Neuronal stem cell (in vitro differentiated cells): ENCODE measurements at regions not wholly inside any gene's neighbourhood (a gene's known extent, or its start where the extent isn't known, plus 50 kb on each side); places are given as distances from the start of the nearest gene placed in this dataset.

Experiments used
- DNase-seq: peaks from one replicate; pipeline ENCODE4 v3.0.0-alpha.2; 2013; ENCODE audit warnings: low spot score
- H2AFZ ChIP-seq: one replicate; pipeline ENCODE4 v1.6.1; 2013; ENCODE audit warnings: mild to moderate bottlenecking, low read length, inconsistent platforms
- H2AK5ac ChIP-seq: 2 replicates; pipeline ENCODE4 v1.6.1; 2013; ENCODE audit warnings: low read depth, mild to moderate bottlenecking, inconsistent platforms, low read length, moderate library complexity, mixed read lengths
- H2BK120ac ChIP-seq: 2 replicates; pipeline ENCODE4 v1.6.1; 2013; ENCODE audit warnings: low read depth, mild to moderate bottlenecking, inconsistent platforms, low read length, moderate library complexity, mixed read lengths
- H2BK12ac ChIP-seq: one replicate; pipeline ENCODE4 v1.6.1; 2013; ENCODE audit warnings: low read length, inconsistent platforms
- H2BK15ac ChIP-seq: 2 replicates; pipeline ENCODE4 v1.6.1; 2013; ENCODE audit warnings: mild to moderate bottlenecking, low read length, inconsistent platforms, mixed read lengths
- H2BK5ac ChIP-seq: one replicate; pipeline ENCODE4 v1.6.1; 2013; ENCODE audit warnings: inconsistent platforms, mild to moderate bottlenecking, low read length, moderate library complexity
- H3K14ac ChIP-seq: one replicate; pipeline ENCODE4 v1.6.1; 2013; ENCODE audit warnings: low read length, inconsistent platforms
- H3K18ac ChIP-seq: 2 replicates; pipeline ENCODE4 v1.6.1; 2013; ENCODE audit warnings: low read length, inconsistent platforms
- H3K23ac ChIP-seq: 2 replicates; pipeline ENCODE4 v1.6.1; 2013; ENCODE audit warnings: low read depth, mild to moderate bottlenecking, mixed read lengths, low read length, inconsistent platforms; ENCODE audit not compliant: poor library complexity
- H3K27ac ChIP-seq: replicated peaks from 3 replicates; pipeline ENCODE4 v1.5.1; 2013; ENCODE audit warnings: low read length, inconsistent platforms
- H3K27me3 ChIP-seq, 3 experiments: 2 replicates each; pipeline ENCODE4 v1.6.1; 2013; ENCODE audit warnings: low read length in 3 of 3, mild to moderate bottlenecking in 2 of 3, inconsistent platforms in 1 of 3, low read depth in 1 of 3, mixed read lengths in 1 of 3, moderate library complexity in 1 of 3; ENCODE audit not compliant: control insufficient read depth in 3 of 3, insufficient read depth in 3 of 3
- H3K36me3 ChIP-seq, 2 donors: replicated peaks in 1 of 2; 2 replicates each; pipeline ENCODE4 v1.6.1; 2013; ENCODE audit warnings: low read length in 2 of 2; ENCODE audit not compliant: control insufficient read depth in 2 of 2, insufficient read depth in 2 of 2
- H3K4ac ChIP-seq: 2 replicates; pipeline ENCODE4 v1.6.1; 2013; ENCODE audit warnings: inconsistent platforms, mild to moderate bottlenecking, low read length, moderate library complexity
- H3K4me1 ChIP-seq, 2 donors: 1 replicate in 1 of 2; 2 replicates in 1 of 2; pipeline ENCODE4 v1.6.1; 2013; ENCODE audit warnings: low read length in 2 of 2, low read depth in 1 of 2; ENCODE audit not compliant: control insufficient read depth in 2 of 2, insufficient read depth in 1 of 2
- H3K4me2 ChIP-seq: one replicate; pipeline ENCODE4 v1.6.1; 2013; ENCODE audit warnings: mild to moderate bottlenecking, low read length, inconsistent platforms; ENCODE audit not compliant: insufficient read depth, poor library complexity, severe bottlenecking
- H3K4me3 ChIP-seq, 2 donors: 2 replicates each; pipeline ENCODE4 v1.5.1; 2013; ENCODE audit warnings: low read length in 2 of 2, mild to moderate bottlenecking in 2 of 2, inconsistent platforms in 1 of 2, moderate library complexity in 1 of 2
- H3K79me1 ChIP-seq: one replicate; pipeline ENCODE4 v1.6.1; 2013; ENCODE audit warnings: low read depth, mild to moderate bottlenecking, inconsistent platforms, low read length, moderate library complexity
- H3K9ac ChIP-seq: one replicate; pipeline ENCODE4 v1.6.1; 2013; ENCODE audit warnings: mild to moderate bottlenecking, low read depth, low read length, inconsistent platforms; ENCODE audit not compliant: poor library complexity
- H3K9me3 ChIP-seq, 2 donors: replicated peaks in 1 of 2; 2 replicates each; pipeline versions ENCODE3 to v1.6.1; 2013; ENCODE audit warnings: low read length in 2 of 2, mild to moderate bottlenecking in 2 of 2, inconsistent platforms in 1 of 2, low read depth in 1 of 2, mixed read lengths in 1 of 2, moderate library complexity in 1 of 2; ENCODE audit not compliant: control insufficient read depth in 2 of 2, insufficient read depth in 1 of 2
- H4K8ac ChIP-seq: one replicate; pipeline ENCODE4 v1.6.1; 2013; ENCODE audit warnings: low read depth, mild to moderate bottlenecking, inconsistent platforms, low read length, moderate library complexity
- H4K91ac ChIP-seq: one replicate; pipeline ENCODE4 v1.6.1; 2013; ENCODE audit warnings: low read length, low read depth, mild to moderate bottlenecking, inconsistent platforms; ENCODE audit not compliant: poor library complexity
- WGBS, 2 donors: extraction: QIAGEN DNeasy Blood & Tissue Kit; methylation state at CpG; one replicate each; pipeline ENCODE4 v1.1.7; 2013; ENCODE audit warnings: missing lambda C conversion rate in 2 of 2, mixed read lengths in 1 of 2; ENCODE audit not compliant: insufficient read length in 2 of 2, insufficient replicate concordance in 1 of 2; ENCODE audit errors: extremely low coverage in 2 of 2; 5-methylcytosine and 5-hydroxymethylcytosine counted together

DNA sequence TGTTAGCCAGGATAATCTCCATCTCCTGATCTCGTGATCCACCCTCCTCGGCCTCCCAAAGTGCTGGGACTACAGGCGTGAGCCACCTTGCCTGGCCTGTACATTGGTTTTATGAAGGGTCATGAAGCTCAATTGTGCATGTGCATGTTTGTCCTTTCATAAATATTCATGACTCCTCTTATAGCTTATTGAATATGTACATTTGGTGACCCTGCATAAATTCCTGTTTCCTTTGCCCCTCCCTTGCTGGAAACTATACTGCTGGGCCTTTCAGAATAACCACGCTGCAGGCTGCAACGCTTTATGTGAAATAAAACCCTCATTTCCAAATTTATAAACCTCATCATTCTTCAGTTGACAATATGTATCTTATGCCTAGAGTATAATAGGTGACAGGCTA, 978.0 kb upstream of the LCORL start:
- Histone ChIP-seq H3K79me1 (no peaks in the 10 kb centered on the region), H2BK5ac (no peak overlapping the region), H3K9ac (no peak overlapping the region), H4K8ac (no peak overlapping the region), H3K27ac (no peak overlapping the region), H3K9me3 (peaks cover 0 to 27% of the 10 kb centered on the region in 2 donors), H4K91ac (no peak overlapping the region), H3K4ac (no peak overlapping the region), H3K36me3 (no peaks in the 10 kb centered on the region), H2AK5ac (no peak overlapping the region), H2BK12ac (no peak overlapping the region), H3K14ac (no peak overlapping the region), H3K4me2 (no peak overlapping the region), H3K18ac (no peak overlapping the region), H2AFZ (no peak overlapping the region), H2BK15ac (no peak overlapping the region), H3K4me3 (no peak overlapping the region), H2BK120ac (no peak overlapping the region), H3K23ac (no peak overlapping the region), H3K4me1 (no peaks in the 10 kb centered on the region), H3K27me3 (no peaks in the 10 kb centered on the region)
- DNase-seq = no peak
- no CpG with 5 or more reads among the region's 5 CpGs for WGBS, 2 donors

DNA sequence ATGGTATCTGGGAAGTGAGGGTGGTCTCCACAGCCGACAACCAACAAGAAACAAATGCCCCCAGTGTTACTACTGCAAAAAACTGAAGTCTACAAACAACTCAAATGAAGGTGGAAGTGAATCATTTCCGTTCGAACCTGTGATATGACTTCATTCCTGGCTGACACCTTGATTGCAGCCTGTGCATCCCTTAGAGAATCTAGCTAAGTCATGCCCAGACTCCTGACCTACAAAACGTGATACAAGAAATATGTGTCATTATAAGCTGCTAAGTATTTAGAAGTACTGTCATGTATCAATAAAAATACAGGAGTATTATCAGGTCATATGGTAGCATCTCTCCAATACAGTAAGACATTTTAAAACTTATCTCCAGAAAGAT, 959.7 kb upstream of the LCORL start:
- Histone ChIP-seq H3K14ac (no peak overlapping the region), H3K4me2 (no peak overlapping the region), H2BK15ac (no peak overlapping the region), H3K4me3 (no peak overlapping the region), H4K91ac (no peak overlapping the region), H4K8ac (no peak overlapping the region), H3K9me3 (peaks cover 0 to 6% of the 10 kb centered on the region in 2 donors), H2AFZ (no peak overlapping the region), H2BK5ac (no peak overlapping the region), H3K9ac (no peak overlapping the region), H3K27me3 (no peaks in the 10 kb centered on the region), H2AK5ac (no peak overlapping the region), H3K4me1 (no peaks in the 10 kb centered on the region), H3K36me3 (no peaks in the 10 kb centered on the region), H3K23ac (no peak overlapping the region), H2BK12ac (no peak overlapping the region), H3K18ac (no peak overlapping the region), H3K27ac (no peak overlapping the region), H2BK120ac (no peak overlapping the region), H3K4ac (no peak overlapping the region), H3K79me1 (no peaks in the 10 kb centered on the region)
- DNase-seq = no peak
- WGBS, 2 donors = no CpG with 5 or more reads among the region's 4 CpGs

DNA sequence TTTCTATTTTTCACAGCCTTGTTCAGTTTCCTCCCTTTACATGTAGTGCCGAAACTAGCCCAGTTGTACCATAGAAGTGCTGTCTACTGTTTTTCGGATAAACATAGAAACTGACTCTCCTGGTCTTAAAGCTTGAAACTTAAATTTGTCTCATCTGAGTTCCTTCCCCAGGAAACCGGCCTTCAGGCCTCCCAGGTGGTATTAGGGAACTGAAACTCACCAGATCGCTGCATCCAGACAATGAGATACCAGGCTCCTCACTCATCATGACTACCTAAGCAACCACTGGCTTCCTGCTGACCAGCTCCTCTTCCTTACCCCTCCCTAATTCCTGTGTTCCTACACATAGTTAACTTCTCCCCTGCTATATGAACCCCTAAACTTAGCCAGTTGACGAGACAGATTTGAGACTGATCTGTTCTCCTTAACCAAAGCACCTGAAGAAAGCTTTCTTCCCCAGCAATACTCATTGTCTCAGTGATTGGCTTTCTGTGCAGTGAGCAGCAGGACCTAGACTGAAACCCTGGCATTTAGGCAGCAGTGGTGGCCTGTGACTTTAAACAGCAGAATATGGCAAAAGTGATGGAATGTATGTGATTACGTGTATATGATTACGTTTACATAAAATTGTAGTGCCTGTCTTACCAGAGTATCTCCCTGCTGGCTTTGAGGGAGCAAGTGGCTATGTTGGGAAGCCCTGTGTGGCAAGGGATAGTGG, 959.1 kb upstream of the LCORL start:
- Histone ChIP-seq H3K79me1 (no peaks in the 10 kb centered on the region), H2BK15ac (no peak overlapping the region)
- no CpG with 5 or more reads among the region's 7 CpGs for WGBS, 2 donors

GRCh38 chr4:18976884-18977283, 955.3 kb upstream of the LCORL start:
- no peak overlapping the region for H2AK5ac ChIP-seq
- H2BK5ac ChIP-seq = no peak overlapping the region
- no peak overlapping the region for H3K4ac ChIP-seq
- H2BK12ac ChIP-seq = no peak overlapping the region
- no CpG with 5 or more reads among the region's 3 CpGs for WGBS, 2 donors
- H3K9ac ChIP-seq = no peak overlapping the region
- H4K8ac ChIP-seq = no peak overlapping the region
- no peak overlapping the region for H3K27ac ChIP-seq
- H3K23ac ChIP-seq = no peak overlapping the region
- H3K4me1 ChIP-seq = no peaks in the 10 kb centered on the region
- H3K79me1 ChIP-seq = no peaks in the 10 kb centered on the region
- no peaks in the 10 kb centered on the region for H3K36me3 ChIP-seq
- no peak overlapping the region for H3K4me3 ChIP-seq
- no peak overlapping the region for H4K91ac ChIP-seq
- H2BK15ac ChIP-seq = no peak overlapping the region
- H2BK120ac ChIP-seq = no peak overlapping the region
- no peak overlapping the region for H3K14ac ChIP-seq
- H3K4me2 ChIP-seq = no peak overlapping the region
- no peaks in the 10 kb centered on the region for H3K27me3 ChIP-seq
- peaks cover 0 to 3% of the 10 kb centered on the region in 2 donors for H3K9me3 ChIP-seq
- DNase-seq = no peak
- H3K18ac ChIP-seq = no peak overlapping the region
- H2AFZ ChIP-seq = no peak overlapping the region

More for the DNA sequence above, 959.1 kb upstream of the LCORL start:
- no peak overlapping the region for H3K27ac ChIP-seq
- H3K27me3 ChIP-seq = no peaks in the 10 kb centered on the region
- H4K8ac ChIP-seq = no peak overlapping the region
- H3K4me1 ChIP-seq = no peaks in the 10 kb centered on the region
- no peak overlapping the region for H3K4me2 ChIP-seq
- no peak overlapping the region for H3K9ac ChIP-seq
- H3K18ac ChIP-seq = no peak overlapping the region
- H3K4ac ChIP-seq = no peak overlapping the region
- H3K14ac ChIP-seq = no peak overlapping the region
- no peak overlapping the region for H2BK120ac ChIP-seq
- H3K23ac ChIP-seq = no peak overlapping the region
- H2AFZ ChIP-seq = peak overlapping the region; percentile 0
- H3K36me3 ChIP-seq = no peaks in the 10 kb centered on the region
- peaks cover 0 to 6% of the 10 kb centered on the region in 2 donors for H3K9me3 ChIP-seq
- no peak overlapping the region for H3K4me3 ChIP-seq
- no peak for DNase-seq
- H2BK5ac ChIP-seq = no peak overlapping the region
- H2BK12ac ChIP-seq = no peak overlapping the region
- no peak overlapping the region for H2AK5ac ChIP-seq
- H4K91ac ChIP-seq = no peak overlapping the region
